ENCODE measurements at regions not wholly inside any gene's neighbourhood (a gene's known extent, or its start where the extent isn't known, plus 50 kb on each side); places are given as distances from the start of the nearest gene placed in this dataset.
"Not testable (repeated sequence)": the region's sequence is repeated elsewhere in the genome, so short reads cannot be mapped to it uniquely, and the experiment has no call there.

- Histone ChIP-seq H3K36me3 (replicated peaks in 1 of 2; ENCODE audit: control extremely low read depth in 1 of 2, control insufficient read depth in 1 of 2, extremely low read depth in 1 of 2, insufficient read depth in 2 of 2, low read length in 1 of 2) (no peaks in the 10 kb centered on the region), H4K20me1 (ENCODE audit: control insufficient read depth, insufficient read depth, low read length, poor library complexity, severe bottlenecking) (no peaks in the 10 kb centered on the region), H3K79me2 (ENCODE audit: control insufficient read depth, insufficient read depth, low read length) (no peaks in the 10 kb centered on the region), H3K27me3 (replicated peaks in 1 of 4; ENCODE audit: control extremely low read depth in 1 of 4, control insufficient read depth in 3 of 4, insufficient read depth in 4 of 4, low read length in 3 of 4) (no peaks in the 10 kb centered on the region), H3K9me3 (ENCODE audit: control extremely low read depth in 1 of 3, control insufficient read depth in 2 of 3, insufficient read depth in 1 of 3, low read length in 2 of 3) (no peaks in the 10 kb centered on the region), H3K27ac (ENCODE audit: low read length in 2 of 2) (no peak overlapping the region), H3K4me2 (replicated peaks; ENCODE audit: low read depth, low read length, poor library complexity, severe bottlenecking) (no peak overlapping the region), H3K4me1 (ENCODE audit: control insufficient read depth in 2 of 2, insufficient read depth in 2 of 2, low read length in 2 of 2) (no peaks in the 10 kb centered on the region), H3K4me3 (ENCODE audit: control extremely low read depth in 1 of 5, extremely low read depth in 1 of 5, insufficient read depth in 1 of 5, low read depth in 2 of 5, low read length in 4 of 5) (no peak overlapping the region), H3K9ac (ENCODE audit: low read length) (no peak overlapping the region), H2AFZ (ENCODE audit: insufficient read depth, low read depth, low read length, poor library complexity, severe bottlenecking) (no peak overlapping the region)
- Mint-ChIP-seq H3K27ac (no peak overlapping the region), H3K4me1 (no peaks in the 10 kb centered on the region), H3K4me3 (no peak overlapping the region), H3K27me3 (peaks cover 19% of the 10 kb centered on the region), H3K9me3 (ENCODE audit: insufficient read depth) (no peaks in the 10 kb centered on the region)
- DNase-seq, result no peak
- intact Hi-C loops (cut with micrococcal nuclease), result no loop called here
- WGBS (ENCODE audit: insufficient coverage), result 80% methylated on average over 1 of the region's 3 CpGs
- no peak for TF ChIP-seq EZH2 (IDR thresholded peaks at IDR 0.05; ENCODE audit: borderline replicate concordance, insufficient read depth, low read depth, low read length, poor library complexity, severe bottlenecking)
- TF ChIP-seq, protein P1, sequence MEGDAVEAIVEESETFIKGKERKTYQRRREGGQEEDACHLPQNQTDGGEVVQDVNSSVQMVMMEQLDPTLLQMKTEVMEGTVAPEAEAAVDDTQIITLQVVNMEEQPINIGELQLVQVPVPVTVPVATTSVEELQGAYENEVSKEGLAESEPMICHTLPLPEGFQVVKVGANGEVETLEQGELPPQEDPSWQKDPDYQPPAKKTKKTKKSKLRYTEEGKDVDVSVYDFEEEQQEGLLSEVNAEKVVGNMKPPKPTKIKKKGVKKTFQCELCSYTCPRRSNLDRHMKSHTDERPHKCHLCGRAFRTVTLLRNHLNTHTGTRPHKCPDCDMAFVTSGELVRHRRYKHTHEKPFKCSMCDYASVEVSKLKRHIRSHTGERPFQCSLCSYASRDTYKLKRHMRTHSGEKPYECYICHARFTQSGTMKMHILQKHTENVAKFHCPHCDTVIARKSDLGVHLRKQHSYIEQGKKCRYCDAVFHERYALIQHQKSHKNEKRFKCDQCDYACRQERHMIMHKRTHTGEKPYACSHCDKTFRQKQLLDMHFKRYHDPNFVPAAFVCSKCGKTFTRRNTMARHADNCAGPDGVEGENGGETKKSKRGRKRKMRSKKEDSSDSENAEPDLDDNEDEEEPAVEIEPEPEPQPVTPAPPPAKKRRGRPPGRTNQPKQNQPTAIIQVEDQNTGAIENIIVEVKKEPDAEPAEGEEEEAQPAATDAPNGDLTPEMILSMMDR (IDR thresholded peaks at IDR 0.05), result no peak
- POLR2A ChIA-PET, result no interaction called here
- no peak for ATAC-seq (ENCODE audit: low read depth)
- CTCF ChIA-PET, result no interaction called here
Observed at GRCh38 chr1:221527886-221528624, 213.8 kb downstream of the DUSP10 start.

GRCh38 chr1:221530159-221530558 is 211.7 kb downstream of the DUSP10 start:
- H3K4me2 ChIP-seq (replicated peaks; ENCODE audit: low read depth, low read length, poor library complexity, severe bottlenecking); H3K9ac ChIP-seq (ENCODE audit: low read length); DNase-seq; H3K27ac Mint-ChIP-seq; intact Hi-C loops (cut with micrococcal nuclease); H3K4me1 Mint-ChIP-seq; H2AFZ ChIP-seq (ENCODE audit: insufficient read depth, low read depth, low read length, poor library complexity, severe bottlenecking); H3K36me3 ChIP-seq (replicated peaks in 1 of 2; ENCODE audit: control extremely low read depth in 1 of 2, control insufficient read depth in 1 of 2, extremely low read depth in 1 of 2, insufficient read depth in 2 of 2, low read length in 1 of 2); H3K9me3 Mint-ChIP-seq (ENCODE audit: insufficient read depth); CTCF ChIA-PET; H3K4me3 Mint-ChIP-seq; H3K9me3 ChIP-seq (ENCODE audit: control extremely low read depth in 1 of 3, control insufficient read depth in 2 of 3, insufficient read depth in 1 of 3, low read length in 2 of 3); H3K4me1 ChIP-seq (ENCODE audit: control insufficient read depth in 2 of 2, insufficient read depth in 2 of 2, low read length in 2 of 2); H3K27me3 ChIP-seq (replicated peaks in 1 of 4; ENCODE audit: control extremely low read depth in 1 of 4, control insufficient read depth in 3 of 4, insufficient read depth in 4 of 4, low read length in 3 of 4); POLR2A ChIA-PET; H3K79me2 ChIP-seq (ENCODE audit: control insufficient read depth, insufficient read depth, low read length); H3K27ac ChIP-seq (ENCODE audit: low read length in 2 of 2); H4K20me1 ChIP-seq (ENCODE audit: control insufficient read depth, insufficient read depth, low read length, poor library complexity, severe bottlenecking); H3K4me3 ChIP-seq (ENCODE audit: control extremely low read depth in 1 of 5, extremely low read depth in 1 of 5, insufficient read depth in 1 of 5, low read depth in 2 of 5, low read length in 4 of 5); ATAC-seq (ENCODE audit: low read depth): not testable (repeated sequence)
- no CpG with 5 or more reads among the region's 1 CpG for WGBS (ENCODE audit: insufficient coverage)
- H3K27me3 Mint-ChIP-seq, result peaks cover 23% of the 10 kb centered on the region

Data from B cell (primary cell).